Lung (tissue), 11 donors: ENCODE measurements at regions not wholly inside any gene's neighbourhood (a gene's known extent, or its start where the extent isn't known, plus 50 kb on each side); places are given as distances from the start of the nearest gene placed in this dataset.

Experiments
- ATAC-seq: fragments of 200-7000 bp; cut with Tn5 transposase; one replicate; pipeline ENCODE4 v1.9.1; 2020; ENCODE audit warnings: moderate number of reproducible peaks; ENCODE audit not compliant: insufficient read depth, low FRiP score
- DNase-seq, 3 donors: peaks; one replicate each; pipeline ENCODE4 v3.0.0-alpha.2; 2013 to 2017
- H3K27ac ChIP-seq, 2 donors: one replicate each; pipeline ENCODE4 v1.5.1; 2013; ENCODE audit warnings: mild to moderate bottlenecking in 2 of 2, moderate library complexity in 2 of 2, control low read depth in 1 of 2, inconsistent platforms in 1 of 2, low read depth in 1 of 2, low read length in 1 of 2
- H3K27me3 ChIP-seq, 3 donors: one replicate each; pipeline ENCODE4 v1.5.1; 2013; ENCODE audit warnings: low read length in 2 of 3; ENCODE audit not compliant: control insufficient read depth in 3 of 3, insufficient read depth in 3 of 3
- H3K36me3 ChIP-seq, 4 donors: one replicate each; pipeline ENCODE4 v1.5.1; 2013; ENCODE audit warnings: low read length in 4 of 4, mild to moderate bottlenecking in 1 of 4, moderate library complexity in 1 of 4; ENCODE audit not compliant: control insufficient read depth in 4 of 4, insufficient read depth in 4 of 4
- H3K4me1 ChIP-seq, 5 donors: one replicate each; pipeline ENCODE4 v1.5.1; 2013; ENCODE audit warnings: low read length in 5 of 5, mild to moderate bottlenecking in 2 of 5, moderate library complexity in 1 of 5; ENCODE audit not compliant: control insufficient read depth in 5 of 5, insufficient read depth in 5 of 5
- H3K4me3 ChIP-seq: one replicate; pipeline ENCODE4 v1.5.1; 2013; ENCODE audit warnings: mild to moderate bottlenecking, control low read depth, moderate library complexity
- H3K9ac ChIP-seq, 2 donors: one replicate each; pipeline ENCODE4 v1.5.1; 2013; ENCODE audit warnings: low read length in 2 of 2, control low read depth in 1 of 2; ENCODE audit not compliant: insufficient read depth in 1 of 2
- H3K9me3 ChIP-seq, 4 donors: one replicate each; pipeline ENCODE4 v1.5.1; 2013; ENCODE audit warnings: low read length in 3 of 4, mild to moderate bottlenecking in 1 of 4, moderate library complexity in 1 of 4; ENCODE audit not compliant: control insufficient read depth in 4 of 4, insufficient read depth in 3 of 4
- CTCF ChIP-seq: IDR thresholded peaks from 2 replicates; pipeline ENCODE4 v1.5.1; 2012; ENCODE audit warnings: mild to moderate bottlenecking; ENCODE audit errors: control extremely low read depth, extremely low read depth
- WGBS, 2 donors: extraction: QIAGEN DNeasy Blood & Tissue Kit; methylation state at CpG; one replicate each; pipeline ENCODE4 v1.1.7; 2013; 5-methylcytosine and 5-hydroxymethylcytosine counted together
- donor health status: control.
- donor health status: control.
- donor health status: Bipolar disorder and iron deficiency.
- donor health status: healthy.
- donor health status: DM: yes; HTN: yes; CAD: no.

- 81 to 86% methylated on average over 4 of the region's 4 CpGs for WGBS, 2 donors
- ATAC-seq = no peak
Measured at GRCh38 chr9:115980976-115981375, 172.6 kb upstream of the PAPPA start.

GRCh38 chr9:115983366-115983765 lies 170.2 kb upstream of the PAPPA start:
- WGBS, 2 donors = 96 to 98% methylated on average over 6 of the region's 6 CpGs
- no peak for ATAC-seq
- no peaks in the 10 kb centered on the region for H3K27me3 ChIP-seq

More at GRCh38 chr9:115980976-115981375, 172.6 kb upstream of the PAPPA start:
- no peak for DNase-seq
- Histone ChIP-seq H3K27ac (no peak overlapping the region), H3K27me3 (no peaks in the 10 kb centered on the region), H3K9ac (no peak overlapping the region), H3K36me3 (no peaks in the 10 kb centered on the region), H3K4me1 (peaks cover 0 to 19% (median 3%) of the 10 kb centered on the region in 5 donors), H3K9me3 (no peaks in the 10 kb centered on the region), H3K4me3 (no peak overlapping the region)
- no peak for TF ChIP-seq CTCF

GRCh38 chr9:115985657-115986056 lies 167.9 kb upstream of the PAPPA start:
- DNase-seq = peak in 1 of 3 donors; percentile 23
- 85 to 86% methylated on average over 1 of the region's 1 CpG for WGBS, 2 donors
- ATAC-seq = no peak
- Histone ChIP-seq H3K4me3 (no peak overlapping the region), H3K9me3 (no peaks in the 10 kb centered on the region), H3K27me3 (no peaks in the 10 kb centered on the region), H3K9ac (no peak overlapping the region), H3K36me3 (no peaks in the 10 kb centered on the region), H3K4me1 (no peaks in the 10 kb centered on the region), H3K27ac (no peak overlapping the region)
- TF ChIP-seq CTCF = no peak

More at GRCh38 chr9:115983366-115983765, 170.2 kb upstream of the PAPPA start:
- no peak for TF ChIP-seq CTCF
- DNase-seq = no peak
- no peaks in the 10 kb centered on the region for H3K9me3 ChIP-seq
- H3K4me3 ChIP-seq = no peak overlapping the region
- no peak overlapping the region for H3K27ac ChIP-seq
- no peaks in the 10 kb centered on the region for H3K36me3 ChIP-seq
- H3K4me1 ChIP-seq = peaks cover 0 to 3% (median 3%) of the 10 kb centered on the region in 5 donors
- no peak overlapping the region for H3K9ac ChIP-seq

- H3K4me1 ChIP-seq = no peaks in the 10 kb centered on the region
- no peak for DNase-seq
- no peak overlapping the region for H3K9ac ChIP-seq
- no peak overlapping the region for H3K27ac ChIP-seq
- no peak for ATAC-seq
- H3K27me3 ChIP-seq = no peaks in the 10 kb centered on the region
- H3K36me3 ChIP-seq = no peaks in the 10 kb centered on the region
- H3K4me3 ChIP-seq = no peak overlapping the region
- WGBS, 2 donors = 79 to 84% methylated on average over 3 of the region's 3 CpGs
- no peaks in the 10 kb centered on the region for H3K9me3 ChIP-seq
- no peak for TF ChIP-seq CTCF
Measured at GRCh38 chr9:115986508-115986907, 167.1 kb upstream of the PAPPA start.
